ENCODE measurements at regions not wholly inside any gene's neighbourhood (a gene's known extent, or its start where the extent isn't known, plus 50 kb on each side); places are given as distances from the start of the nearest gene placed in this dataset.

DNA sequence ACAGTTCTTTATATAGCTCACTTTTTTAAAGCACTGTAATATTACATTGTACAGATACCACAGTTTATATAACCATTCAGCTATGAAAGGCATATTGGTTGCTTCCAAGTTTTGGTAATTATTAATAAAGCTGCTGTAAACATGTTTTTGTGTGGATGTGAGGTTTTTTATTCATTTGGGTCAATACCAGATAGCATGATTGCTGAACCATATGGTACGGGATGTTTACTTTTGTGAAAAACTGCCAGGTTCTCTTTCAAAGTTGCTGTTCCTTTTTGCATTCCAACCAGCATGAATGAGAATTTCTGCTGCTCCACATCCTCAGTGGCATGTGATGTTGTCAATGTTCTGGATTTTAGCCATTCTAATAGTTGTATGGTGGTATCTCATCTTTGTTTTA, 439.6 kb upstream of the NMUR2 start:
- no peaks in the 10 kb centered on the region for H3K36me3 Mint-ChIP-seq (ENCODE audit: low read depth)
- no peak overlapping the region for H3K27ac Mint-ChIP-seq
- no peaks in the 10 kb centered on the region for H3K4me1 Mint-ChIP-seq

DNA sequence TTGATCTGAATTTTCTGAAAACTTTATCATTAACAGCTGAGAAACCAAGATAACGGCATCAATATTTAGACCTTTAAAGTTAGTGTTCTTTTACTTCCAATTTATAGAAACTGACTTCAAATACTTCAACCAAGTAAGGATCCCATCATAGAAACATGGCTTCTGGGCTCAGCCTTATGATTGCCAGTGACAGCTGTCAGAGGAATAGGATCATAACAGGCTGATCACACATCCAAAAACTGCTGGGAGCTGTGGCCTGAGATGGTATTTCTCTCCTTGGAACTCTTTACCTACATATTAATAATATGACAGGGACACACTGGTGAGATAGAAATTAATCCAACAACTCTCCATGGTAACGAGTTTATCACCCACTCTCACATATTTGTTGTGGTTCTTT, 448.3 kb upstream of the NMUR2 start:
- no peak for DNase-seq
- peaks cover 9% of the 10 kb centered on the region for H3K9me3 Mint-ChIP-seq
- H3K4me1 Mint-ChIP-seq = no peaks in the 10 kb centered on the region
- H3K27ac Mint-ChIP-seq = no peak overlapping the region
- no peak overlapping the region for H3K4me3 Mint-ChIP-seq
- H3K27me3 Mint-ChIP-seq (ENCODE audit: low read depth, poor library complexity) = no peaks in the 10 kb centered on the region
- H3K36me3 Mint-ChIP-seq (ENCODE audit: low read depth) = no peaks in the 10 kb centered on the region
- TF ChIP-seq, protein P1, sequence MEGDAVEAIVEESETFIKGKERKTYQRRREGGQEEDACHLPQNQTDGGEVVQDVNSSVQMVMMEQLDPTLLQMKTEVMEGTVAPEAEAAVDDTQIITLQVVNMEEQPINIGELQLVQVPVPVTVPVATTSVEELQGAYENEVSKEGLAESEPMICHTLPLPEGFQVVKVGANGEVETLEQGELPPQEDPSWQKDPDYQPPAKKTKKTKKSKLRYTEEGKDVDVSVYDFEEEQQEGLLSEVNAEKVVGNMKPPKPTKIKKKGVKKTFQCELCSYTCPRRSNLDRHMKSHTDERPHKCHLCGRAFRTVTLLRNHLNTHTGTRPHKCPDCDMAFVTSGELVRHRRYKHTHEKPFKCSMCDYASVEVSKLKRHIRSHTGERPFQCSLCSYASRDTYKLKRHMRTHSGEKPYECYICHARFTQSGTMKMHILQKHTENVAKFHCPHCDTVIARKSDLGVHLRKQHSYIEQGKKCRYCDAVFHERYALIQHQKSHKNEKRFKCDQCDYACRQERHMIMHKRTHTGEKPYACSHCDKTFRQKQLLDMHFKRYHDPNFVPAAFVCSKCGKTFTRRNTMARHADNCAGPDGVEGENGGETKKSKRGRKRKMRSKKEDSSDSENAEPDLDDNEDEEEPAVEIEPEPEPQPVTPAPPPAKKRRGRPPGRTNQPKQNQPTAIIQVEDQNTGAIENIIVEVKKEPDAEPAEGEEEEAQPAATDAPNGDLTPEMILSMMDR (IDR thresholded peaks at IDR 0.05) = no peak

More for the DNA sequence above, 439.6 kb upstream of the NMUR2 start:
- Mint-ChIP-seq H3K4me3 (no peak overlapping the region), H3K27me3 (ENCODE audit: low read depth, poor library complexity) (peaks cover 3% of the 10 kb centered on the region), H3K9me3 (peaks cover 4% of the 10 kb centered on the region)
- DNase-seq = no peak
- TF ChIP-seq, protein P1 (IDR thresholded peaks at IDR 0.05) = no peak

DNA sequence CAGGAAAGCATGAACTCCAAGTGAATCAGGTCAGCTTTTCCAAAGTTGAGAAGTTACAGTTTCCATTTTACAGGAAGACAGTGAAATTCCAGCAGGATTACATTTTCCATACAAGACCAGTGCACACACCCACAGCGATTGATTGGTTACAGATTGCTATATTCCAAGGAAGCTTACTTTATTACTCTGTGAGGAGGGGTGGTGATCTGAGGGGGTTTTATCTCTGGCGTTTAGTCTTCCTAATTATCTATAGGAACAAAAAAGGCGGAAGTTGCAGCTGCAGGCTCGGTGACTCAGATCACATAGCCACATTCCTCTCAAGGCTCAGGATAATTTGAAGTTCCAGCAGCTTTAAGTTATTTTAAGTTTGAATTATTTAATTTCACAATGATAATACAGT, 450.4 kb upstream of the NMUR2 start:
- no peak for DNase-seq
- Mint-ChIP-seq H3K27ac (no peak overlapping the region), H3K27me3 (ENCODE audit: low read depth, poor library complexity) (no peaks in the 10 kb centered on the region), H3K4me1 (no peaks in the 10 kb centered on the region), H3K4me3 (no peak overlapping the region), H3K9me3 (peaks cover 8% of the 10 kb centered on the region), H3K36me3 (ENCODE audit: low read depth) (no peaks in the 10 kb centered on the region)
- TF ChIP-seq, protein P1 (IDR thresholded peaks at IDR 0.05) = no peak

DNA sequence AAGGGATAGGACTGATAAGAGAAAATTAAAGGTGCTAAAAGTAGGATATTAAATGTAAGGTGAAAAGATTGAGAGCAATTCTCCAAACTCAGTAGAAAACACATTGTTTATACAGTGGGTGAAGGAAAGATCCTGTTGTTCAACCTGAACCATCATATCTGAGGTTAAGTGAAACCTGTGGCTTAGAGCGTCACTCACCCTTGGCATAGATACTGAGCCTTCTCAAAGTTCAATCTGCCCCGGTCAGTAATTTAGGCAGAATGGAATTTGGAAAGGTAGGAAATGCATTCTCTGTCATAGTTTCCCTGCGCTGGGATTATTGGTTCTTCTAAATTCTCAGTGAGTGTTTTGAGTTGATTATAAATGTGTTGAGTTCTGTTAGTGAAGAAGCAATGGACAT, 456.2 kb upstream of the NMUR2 start:
- no peak for DNase-seq
- Mint-ChIP-seq H3K36me3 (ENCODE audit: low read depth) (no peaks in the 10 kb centered on the region), H3K4me1 (no peaks in the 10 kb centered on the region), H3K27me3 (ENCODE audit: low read depth, poor library complexity) (no peaks in the 10 kb centered on the region), H3K4me3 (no peak overlapping the region), H3K9me3 (no peaks in the 10 kb centered on the region), H3K27ac (no peak overlapping the region)
- TF ChIP-seq, protein P1 (IDR thresholded peaks at IDR 0.05) = no peak

DNA sequence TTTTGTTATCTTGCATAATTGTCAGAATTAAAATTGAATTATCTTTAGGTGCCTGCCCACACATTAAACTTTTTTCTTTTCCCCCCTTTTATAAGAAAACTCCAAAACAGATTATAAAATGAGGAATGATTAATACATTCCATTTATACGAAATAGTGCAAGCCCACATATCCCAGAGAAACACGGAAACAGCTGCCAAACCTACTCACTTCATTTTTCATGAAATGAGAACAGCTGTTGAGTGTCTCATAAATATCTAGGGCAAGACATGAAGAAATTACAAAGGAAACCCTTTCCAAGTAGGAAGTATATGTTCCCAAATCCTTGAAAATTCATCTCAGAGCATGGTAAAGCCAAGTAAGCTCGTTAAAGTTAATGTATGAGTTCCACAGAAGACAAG, 459.4 kb upstream of the NMUR2 start:
- no peak overlapping the region for H3K4me3 Mint-ChIP-seq
- no peaks in the 10 kb centered on the region for H3K4me1 Mint-ChIP-seq
- no peak overlapping the region for H3K27ac Mint-ChIP-seq
- H3K9me3 Mint-ChIP-seq = no peaks in the 10 kb centered on the region
- H3K36me3 Mint-ChIP-seq (ENCODE audit: low read depth) = no peaks in the 10 kb centered on the region
- TF ChIP-seq, protein P1 (IDR thresholded peaks at IDR 0.05) = no peak
- no peaks in the 10 kb centered on the region for H3K27me3 Mint-ChIP-seq (ENCODE audit: low read depth, poor library complexity)
- DNase-seq = no peak

DNA sequence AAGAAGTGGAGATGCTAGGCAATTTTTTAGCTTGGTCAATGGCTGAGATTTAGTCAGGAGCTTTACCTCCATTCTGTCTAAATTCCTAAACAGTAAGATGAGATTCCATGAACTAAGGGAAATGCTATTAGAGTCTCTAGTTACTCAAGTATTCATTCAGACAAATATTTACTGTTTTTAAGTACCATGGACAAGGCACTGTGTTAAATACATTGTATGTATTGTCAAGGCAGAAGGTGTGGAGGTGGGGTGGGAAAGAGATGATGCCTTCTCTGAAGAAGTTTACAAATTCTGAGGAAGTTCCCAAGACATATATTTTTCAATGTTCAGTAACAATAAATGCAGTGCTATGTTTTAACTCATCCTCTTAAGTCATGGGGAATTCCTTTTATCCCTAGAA, 459.9 kb upstream of the NMUR2 start:
- Mint-ChIP-seq H3K4me1 (no peaks in the 10 kb centered on the region), H3K36me3 (ENCODE audit: low read depth) (no peaks in the 10 kb centered on the region), H3K9me3 (no peaks in the 10 kb centered on the region), H3K27me3 (ENCODE audit: low read depth, poor library complexity) (no peaks in the 10 kb centered on the region), H3K27ac (no peak overlapping the region), H3K4me3 (no peak overlapping the region)
- TF ChIP-seq, protein P1 (IDR thresholded peaks at IDR 0.05) = no peak
- no peak for DNase-seq

All from nephron progenitor cell (in vitro differentiated cells).